ENCODE measurements at regions not wholly inside any gene's neighbourhood (a gene's known extent, or its start where the extent isn't known, plus 50 kb on each side); places are given as distances from the start of the nearest gene placed in this dataset.
"Not testable (repeated sequence)": the region's sequence is repeated elsewhere in the genome, so short reads cannot be mapped to it uniquely, and the experiment has no call there.

GRCh38 chr7:114309729-114310128 lies 104.9 kb upstream of the FOXP2 start:
- no peak for DNase-seq (ENCODE audit: insufficient read length, low spot score)
- no peak for TF ChIP-seq POLR2A (IDR thresholded peaks at IDR 0.05; ENCODE audit: low read depth, low read length)
- no peak for FAIRE-seq

GRCh38 chr7:114303301-114303700 lies 111.3 kb upstream of the FOXP2 start:
- FAIRE-seq (no peak), DNase-seq (ENCODE audit: insufficient read length, low spot score) (no peak)
- no peak for TF ChIP-seq POLR2A (IDR thresholded peaks at IDR 0.05; ENCODE audit: low read depth, low read length)

GRCh38 chr7:114302858-114303257 lies 111.8 kb upstream of the FOXP2 start:
- no peak for DNase-seq (ENCODE audit: insufficient read length, low spot score)
- no peak for FAIRE-seq
- no peak for TF ChIP-seq POLR2A (IDR thresholded peaks at IDR 0.05; ENCODE audit: low read depth, low read length)

GRCh38 chr7:114298011-114298410 lies 116.6 kb upstream of the FOXP2 start:
- no peak for FAIRE-seq
- no peak for TF ChIP-seq POLR2A (IDR thresholded peaks at IDR 0.05; ENCODE audit: low read depth, low read length)
- DNase-seq (ENCODE audit: insufficient read length, low spot score), result no peak

GRCh38 chr7:114297121-114297520 lies 117.5 kb upstream of the FOXP2 start:
- no peak for DNase-seq (ENCODE audit: insufficient read length, low spot score)
- TF ChIP-seq POLR2A (IDR thresholded peaks at IDR 0.05; ENCODE audit: low read depth, low read length), result no peak

GRCh38 chr7:114295522-114295921 lies 119.1 kb upstream of the FOXP2 start:
- TF ChIP-seq POLR2A (IDR thresholded peaks at IDR 0.05; ENCODE audit: low read depth, low read length), result no peak
- no peak for FAIRE-seq

More at GRCh38 chr7:114297121-114297520, 117.5 kb upstream of the FOXP2 start:
- no peak for FAIRE-seq

GRCh38 chr7:114294036-114294435 lies 120.6 kb upstream of the FOXP2 start:
- TF ChIP-seq POLR2A (IDR thresholded peaks at IDR 0.05; ENCODE audit: low read depth, low read length), result no peak
- DNase-seq (ENCODE audit: insufficient read length, low spot score), result no peak
- no peak for FAIRE-seq

More at GRCh38 chr7:114295522-114295921, 119.1 kb upstream of the FOXP2 start:
- DNase-seq (ENCODE audit: insufficient read length, low spot score), result no peak

GRCh38 chr7:114293289-114294012 lies 121.2 kb upstream of the FOXP2 start:
- FAIRE-seq (no peak), DNase-seq (ENCODE audit: insufficient read length, low spot score) (no peak)
- TF ChIP-seq POLR2A (IDR thresholded peaks at IDR 0.05; ENCODE audit: low read depth, low read length), result no peak

- FAIRE-seq, result no peak
- no peak for TF ChIP-seq POLR2A (IDR thresholded peaks at IDR 0.05; ENCODE audit: low read depth, low read length)
- DNase-seq (ENCODE audit: insufficient read length, low spot score), result no peak
Measured at GRCh38 chr7:114279901-114280300, 134.7 kb upstream of the FOXP2 start.

- no peak for FAIRE-seq
- TF ChIP-seq POLR2A (IDR thresholded peaks at IDR 0.05; ENCODE audit: low read depth, low read length), result no peak
- DNase-seq (ENCODE audit: insufficient read length, low spot score), result no peak
Measured at GRCh38 chr7:114273218-114273617, 141.4 kb upstream of the FOXP2 start.

GRCh38 chr7:114269714-114270113 lies 144.9 kb upstream of the FOXP2 start:
- no peak for FAIRE-seq
- DNase-seq (ENCODE audit: insufficient read length, low spot score), result no peak

GRCh38 chr7:114267550-114267949 lies 147.1 kb upstream of the FOXP2 start:
- DNase-seq (ENCODE audit: insufficient read length, low spot score); FAIRE-seq: not testable (repeated sequence)

More at GRCh38 chr7:114269714-114270113, 144.9 kb upstream of the FOXP2 start:
- TF ChIP-seq POLR2A (IDR thresholded peaks at IDR 0.05; ENCODE audit: low read depth, low read length), result no peak

- FAIRE-seq, result no peak
- no peak for DNase-seq (ENCODE audit: insufficient read length, low spot score)
- no peak for TF ChIP-seq POLR2A (IDR thresholded peaks at IDR 0.05; ENCODE audit: low read depth, low read length)
Measured at GRCh38 chr7:114264023-114264422, 150.6 kb upstream of the FOXP2 start.

- FAIRE-seq (no peak), DNase-seq (ENCODE audit: insufficient read length, low spot score) (no peak)
- no peak for TF ChIP-seq POLR2A (IDR thresholded peaks at IDR 0.05; ENCODE audit: low read depth, low read length)
Measured at GRCh38 chr7:114263219-114263618, 151.4 kb upstream of the FOXP2 start.

GRCh38 chr7:114255404-114255841 lies 159.2 kb upstream of the FOXP2 start:
- FAIRE-seq (no peak), DNase-seq (ENCODE audit: insufficient read length, low spot score) (no peak)
- TF ChIP-seq POLR2A (IDR thresholded peaks at IDR 0.05; ENCODE audit: low read depth, low read length), result no peak
